ENCODE measurements at regions not wholly inside any gene's neighbourhood (a gene's known extent, or its start where the extent isn't known, plus 50 kb on each side); places are given as distances from the start of the nearest gene placed in this dataset.

DNA sequence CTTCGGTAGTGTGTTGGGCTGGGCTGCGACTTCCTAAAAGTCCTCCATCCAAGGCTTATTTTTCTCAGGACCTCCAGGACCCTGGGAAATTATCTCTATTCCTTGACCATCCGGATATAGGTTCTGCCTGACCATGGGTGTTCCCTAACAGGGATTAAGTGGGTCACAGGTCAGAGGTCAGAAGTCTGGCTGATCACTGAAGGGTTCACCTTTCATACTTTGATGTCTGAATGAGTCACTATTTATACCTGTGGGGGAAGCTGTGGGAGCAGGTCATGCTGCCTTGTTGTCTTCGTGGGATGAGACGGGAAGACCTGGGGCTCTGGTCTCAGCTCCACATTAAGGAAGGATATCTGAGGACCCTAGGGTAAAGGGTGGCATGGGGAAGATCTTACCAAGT lies 65.0 kb upstream of the ETV3 start:
- Histone ChIP-seq H3K36me3 (ENCODE audit: low read depth, missing control alignments) (no peaks in the 10 kb centered on the region), H3K27ac (no peak overlapping the region), H3K27me3 (no peaks in the 10 kb centered on the region), H3K9me3 (no peaks in the 10 kb centered on the region), H3K4me3 (no peak overlapping the region), H3K4me1 (no peaks in the 10 kb centered on the region)
- no peak for TF ChIP-seq POLR2A (IDR thresholded peaks at IDR 0.05)
- TF ChIP-seq, protein P1, sequence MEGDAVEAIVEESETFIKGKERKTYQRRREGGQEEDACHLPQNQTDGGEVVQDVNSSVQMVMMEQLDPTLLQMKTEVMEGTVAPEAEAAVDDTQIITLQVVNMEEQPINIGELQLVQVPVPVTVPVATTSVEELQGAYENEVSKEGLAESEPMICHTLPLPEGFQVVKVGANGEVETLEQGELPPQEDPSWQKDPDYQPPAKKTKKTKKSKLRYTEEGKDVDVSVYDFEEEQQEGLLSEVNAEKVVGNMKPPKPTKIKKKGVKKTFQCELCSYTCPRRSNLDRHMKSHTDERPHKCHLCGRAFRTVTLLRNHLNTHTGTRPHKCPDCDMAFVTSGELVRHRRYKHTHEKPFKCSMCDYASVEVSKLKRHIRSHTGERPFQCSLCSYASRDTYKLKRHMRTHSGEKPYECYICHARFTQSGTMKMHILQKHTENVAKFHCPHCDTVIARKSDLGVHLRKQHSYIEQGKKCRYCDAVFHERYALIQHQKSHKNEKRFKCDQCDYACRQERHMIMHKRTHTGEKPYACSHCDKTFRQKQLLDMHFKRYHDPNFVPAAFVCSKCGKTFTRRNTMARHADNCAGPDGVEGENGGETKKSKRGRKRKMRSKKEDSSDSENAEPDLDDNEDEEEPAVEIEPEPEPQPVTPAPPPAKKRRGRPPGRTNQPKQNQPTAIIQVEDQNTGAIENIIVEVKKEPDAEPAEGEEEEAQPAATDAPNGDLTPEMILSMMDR (IDR thresholded peaks at IDR 0.05): no peak
- no peak for DNase-seq
- intact Hi-C loops (cut with DNase I; ENCODE audit: low total_unique reads): no loop called here
- 93 to 98% methylated on average over 5 of the region's 5 CpGs for WGBS, 2 donors

DNA sequence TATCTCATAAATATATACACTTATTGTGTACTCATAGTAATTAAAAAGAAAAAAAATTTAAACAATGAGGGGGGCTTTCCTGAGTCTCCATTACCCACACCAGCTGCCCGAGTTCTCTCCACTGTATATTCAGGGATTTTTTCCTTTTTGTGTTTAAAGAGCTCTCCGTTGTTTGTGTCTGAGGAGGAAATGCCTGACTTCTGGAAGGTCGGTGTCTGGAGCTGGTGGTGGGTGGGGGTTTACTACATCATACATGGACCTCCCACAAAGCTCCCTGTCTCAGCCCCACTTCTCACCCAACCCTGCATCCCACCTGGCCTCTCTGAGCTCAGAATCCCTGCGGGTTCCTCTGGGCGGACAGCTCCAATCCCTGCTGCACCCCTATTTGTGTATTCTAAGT lies 64.1 kb upstream of the ETV3 start:
- 63 to 78% methylated on average over 5 of the region's 5 CpGs for WGBS, 2 donors
- no peak for DNase-seq
- no peak for TF ChIP-seq POLR2A (IDR thresholded peaks at IDR 0.05)
- TF ChIP-seq, protein P1 (IDR thresholded peaks at IDR 0.05): no peak
- Histone ChIP-seq H3K36me3 (ENCODE audit: low read depth, missing control alignments) (no peaks in the 10 kb centered on the region), H3K4me1 (no peaks in the 10 kb centered on the region), H3K27ac (no peak overlapping the region), H3K27me3 (no peaks in the 10 kb centered on the region), H3K4me3 (no peak overlapping the region), H3K9me3 (no peaks in the 10 kb centered on the region)
- intact Hi-C loops (cut with DNase I; ENCODE audit: low total_unique reads): no loop called here

DNA sequence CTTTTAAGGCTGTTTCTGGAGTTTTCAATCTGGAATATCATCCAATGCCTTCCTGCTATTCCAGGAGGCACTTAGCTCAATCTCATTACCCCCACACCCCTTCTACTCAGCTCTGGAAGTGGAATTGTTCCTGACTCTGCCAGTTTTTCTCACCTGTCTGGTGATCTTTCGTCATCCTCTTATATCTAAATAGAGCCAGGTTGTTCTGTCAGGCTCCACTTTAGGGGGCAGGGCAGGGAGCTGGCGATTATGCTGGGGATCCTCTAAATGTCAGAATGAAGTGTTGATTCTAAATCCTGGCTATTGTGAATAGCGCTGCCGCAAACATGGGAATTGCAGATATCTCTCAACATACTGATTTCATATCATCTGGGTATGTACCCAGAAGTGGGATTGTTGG lies 63.6 kb upstream of the ETV3 start:
- intact Hi-C loops (cut with DNase I; ENCODE audit: low total_unique reads): no loop called here
- 91 to 92% methylated on average over 4 of the region's 4 CpGs for WGBS, 2 donors
- Histone ChIP-seq H3K36me3 (ENCODE audit: low read depth, missing control alignments) (no peaks in the 10 kb centered on the region), H3K4me3 (no peak overlapping the region), H3K27ac (no peak overlapping the region), H3K27me3 (no peaks in the 10 kb centered on the region), H3K4me1 (no peaks in the 10 kb centered on the region), H3K9me3 (no peaks in the 10 kb centered on the region)
- TF ChIP-seq, protein P1 (IDR thresholded peaks at IDR 0.05): no peak
- TF ChIP-seq POLR2A (IDR thresholded peaks at IDR 0.05): no peak
- DNase-seq: no peak

DNA sequence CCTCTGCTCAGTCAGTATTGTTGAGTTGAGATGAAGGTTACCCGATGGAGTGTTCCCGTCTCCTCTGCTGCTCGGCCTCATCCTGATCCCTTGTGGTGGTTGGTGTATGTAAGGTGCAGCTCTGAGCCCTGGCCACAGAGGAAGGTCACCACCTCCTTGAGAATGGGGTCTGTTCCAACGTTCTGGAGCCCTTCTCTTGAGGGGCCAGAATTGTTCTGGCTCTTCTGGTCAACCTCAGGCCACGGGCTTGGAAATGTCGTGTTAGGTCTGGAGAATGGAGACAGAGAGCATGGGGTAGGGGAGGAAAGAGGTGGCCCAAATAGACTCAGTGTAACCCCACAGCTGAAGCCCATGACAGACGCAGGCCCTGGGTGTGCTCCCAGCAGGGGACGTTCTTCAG lies 62.3 kb upstream of the ETV3 start:
- 80 to 82% methylated on average over 8 of the region's 8 CpGs for WGBS, 2 donors
- intact Hi-C loops (cut with DNase I; ENCODE audit: low total_unique reads): no loop called here

DNA sequence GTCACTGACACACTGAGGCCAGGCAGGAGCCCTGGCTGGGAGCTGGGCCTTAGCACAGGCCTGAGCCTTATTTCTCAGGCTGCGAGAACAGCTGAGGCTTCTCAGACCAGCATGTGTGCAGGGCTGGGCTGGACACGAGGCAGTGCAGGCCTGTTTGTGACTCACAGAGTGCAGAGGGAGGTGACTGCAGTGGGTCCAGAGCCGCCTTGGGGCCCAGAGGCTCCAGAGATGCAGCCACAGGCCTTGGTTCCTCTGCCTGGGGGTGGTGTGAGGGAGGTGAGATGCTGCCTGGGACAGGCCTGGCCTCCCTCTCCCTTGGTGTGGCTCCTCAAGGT lies 61.2 kb upstream of the ETV3 start:
- Histone ChIP-seq H3K36me3 (ENCODE audit: low read depth, missing control alignments) (no peaks in the 10 kb centered on the region), H3K27ac (no peak overlapping the region), H3K4me3 (no peak overlapping the region), H3K27me3 (no peaks in the 10 kb centered on the region), H3K4me1 (no peaks in the 10 kb centered on the region), H3K9me3 (no peaks in the 10 kb centered on the region)
- DNase-seq: no peak
- intact Hi-C loops (cut with DNase I; ENCODE audit: low total_unique reads): loop anchor here (10.0 kb wide), 1 partner anchor 295 kb away; no protein-coding TSS in a partner anchor
- TF ChIP-seq, protein P1 (IDR thresholded peaks at IDR 0.05): no peak
- TF ChIP-seq POLR2A (IDR thresholded peaks at IDR 0.05): no peak
- 81 to 82% methylated on average over 3 of the region's 3 CpGs for WGBS, 2 donors

More for the DNA sequence above, 62.3 kb upstream of the ETV3 start:
- Histone ChIP-seq H3K4me1 (no peaks in the 10 kb centered on the region), H3K36me3 (ENCODE audit: low read depth, missing control alignments) (no peaks in the 10 kb centered on the region), H3K4me3 (no peak overlapping the region), H3K9me3 (no peaks in the 10 kb centered on the region), H3K27me3 (no peaks in the 10 kb centered on the region), H3K27ac (no peak overlapping the region)
- TF ChIP-seq POLR2A (IDR thresholded peaks at IDR 0.05): no peak
- TF ChIP-seq, protein P1 (IDR thresholded peaks at IDR 0.05): no peak
- no peak for DNase-seq

All from testis (tissue), 2 donors.